ENCODE measurements at regions not wholly inside any gene's neighbourhood (a gene's known extent, or its start where the extent isn't known, plus 50 kb on each side); places are given as distances from the start of the nearest gene placed in this dataset.

- no peak for TF ChIP-seq CTCF (IDR thresholded peaks at IDR 0.05 in 8 of 11, conservative IDR thresholded peaks at IDR 0.05 in 3 of 11)
- TF ChIP-seq POLR2AphosphoS5 (IDR thresholded peaks at IDR 0.05), result no peak
Observed at GRCh38 chr10:2436933-2437332, 630.4 kb upstream of the PFKP start.

All from spleen (tissue), 7 donors.